ENCODE measurements at regions not wholly inside any gene's neighbourhood (a gene's known extent, or its start where the extent isn't known, plus 50 kb on each side); places are given as distances from the start of the nearest gene placed in this dataset.

- DNase-seq, result no peak
Measured at GRCh38 chr7:156148547-156148946, 336.3 kb upstream of the SHH start.

DNA sequence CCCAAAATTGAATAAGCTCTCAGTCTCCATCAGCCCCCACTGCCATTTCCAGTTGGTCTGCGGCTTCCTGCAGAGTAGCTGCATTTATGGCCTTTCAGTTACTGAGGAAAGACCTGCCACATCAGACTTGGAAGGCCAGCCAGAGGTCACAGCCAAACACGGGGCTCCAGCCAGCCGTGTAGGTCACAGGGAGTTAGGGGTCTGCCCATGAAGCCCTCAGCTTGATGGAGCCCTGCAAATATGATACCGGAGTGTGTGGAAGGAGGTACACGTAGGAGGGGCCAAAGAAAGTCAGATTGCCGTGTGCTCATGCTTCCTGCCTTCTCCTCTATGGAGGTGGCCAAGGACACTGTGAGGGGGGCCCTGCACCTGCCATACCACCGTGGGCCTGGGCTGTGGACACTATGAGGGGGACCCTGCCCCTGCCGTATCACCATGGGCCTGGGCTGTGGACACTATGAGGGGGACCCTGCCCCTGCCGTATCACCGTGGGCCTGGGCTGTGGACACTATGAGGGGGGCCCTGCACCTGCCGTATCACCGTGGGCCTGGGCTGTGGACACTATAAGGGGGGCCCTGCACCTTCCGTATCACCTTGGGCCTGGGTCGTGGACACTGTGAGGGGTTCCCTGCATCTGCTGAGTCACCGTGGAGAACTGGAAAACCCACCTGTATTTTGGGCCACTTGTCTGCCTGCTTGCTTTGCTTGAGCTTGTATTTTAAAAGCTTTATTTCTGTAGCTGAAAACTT lies 335.7 kb upstream of the SHH start:
- DNase-seq, result no peak

DNA sequence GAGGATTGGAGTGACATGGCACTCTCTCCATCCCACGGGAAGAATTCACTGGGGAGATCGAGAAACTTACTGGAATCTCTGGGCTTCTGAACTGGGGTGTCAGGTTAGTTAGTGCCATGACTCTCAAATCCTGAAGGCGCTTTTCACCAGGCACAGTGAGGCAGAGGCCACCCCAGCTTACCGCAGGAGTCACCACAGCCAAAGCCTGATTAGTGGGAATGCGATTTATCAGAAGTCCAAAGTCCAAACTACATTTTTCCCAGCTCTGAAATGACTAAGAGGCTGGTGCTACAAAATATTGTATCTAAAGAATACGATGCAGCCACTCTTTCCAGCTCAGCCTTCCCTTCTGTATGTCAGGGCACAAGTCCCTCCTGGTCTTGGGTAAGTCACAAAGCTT lies 334.8 kb upstream of the SHH start:
- DNase-seq, result no peak

- DNase-seq, result no peak
Measured at GRCh38 chr7:156145996-156146395, 333.7 kb upstream of the SHH start.

- no peak for DNase-seq
Measured at GRCh38 chr7:156145184-156145583, 332.9 kb upstream of the SHH start.

- no peak for DNase-seq
Measured at GRCh38 chr7:156143683-156144082, 331.4 kb upstream of the SHH start.

DNA sequence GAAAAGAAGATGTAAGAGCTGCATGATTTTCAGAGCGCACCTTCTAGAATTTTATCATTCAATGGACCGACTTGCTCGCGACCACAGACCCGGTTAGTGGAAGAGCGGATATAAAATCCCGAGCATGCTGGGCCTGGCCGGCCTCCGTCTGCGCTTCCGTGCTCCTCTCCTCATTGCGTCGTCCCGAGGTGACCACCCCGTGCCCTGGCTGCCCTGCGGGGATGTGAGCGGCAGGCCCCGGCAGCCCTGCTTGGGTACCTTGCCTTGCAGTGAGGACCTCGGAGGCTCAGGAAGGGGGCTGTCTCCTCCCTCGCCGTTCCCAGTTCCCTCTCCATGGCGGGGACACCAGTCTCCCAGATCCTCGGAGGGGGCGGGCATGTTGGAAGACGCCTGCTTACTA lies 330.9 kb upstream of the SHH start:
- DNase-seq, result no peak

- no peak for DNase-seq
Measured at GRCh38 chr7:156141941-156142340, 329.7 kb upstream of the SHH start.

DNA sequence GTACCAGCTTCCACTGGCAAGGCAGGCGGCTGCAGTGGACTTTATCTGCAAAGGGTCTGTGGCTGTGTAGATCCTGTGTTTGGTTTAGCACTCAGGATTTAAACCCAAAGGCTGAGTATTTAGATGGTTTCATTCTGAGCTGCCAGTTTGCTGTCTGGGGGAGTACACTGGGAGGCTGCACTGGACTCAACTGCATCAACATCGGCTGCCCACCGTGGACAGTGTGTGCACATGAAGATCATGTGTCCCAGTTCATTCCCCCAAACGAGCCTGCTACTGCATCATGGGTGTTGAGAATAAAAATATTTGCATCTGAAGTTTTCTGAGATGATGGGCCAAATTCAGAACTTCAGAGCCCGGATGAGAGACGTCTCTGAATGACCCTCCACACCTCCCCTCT lies 328.6 kb upstream of the SHH start:
- DNase-seq, result no peak

DNA sequence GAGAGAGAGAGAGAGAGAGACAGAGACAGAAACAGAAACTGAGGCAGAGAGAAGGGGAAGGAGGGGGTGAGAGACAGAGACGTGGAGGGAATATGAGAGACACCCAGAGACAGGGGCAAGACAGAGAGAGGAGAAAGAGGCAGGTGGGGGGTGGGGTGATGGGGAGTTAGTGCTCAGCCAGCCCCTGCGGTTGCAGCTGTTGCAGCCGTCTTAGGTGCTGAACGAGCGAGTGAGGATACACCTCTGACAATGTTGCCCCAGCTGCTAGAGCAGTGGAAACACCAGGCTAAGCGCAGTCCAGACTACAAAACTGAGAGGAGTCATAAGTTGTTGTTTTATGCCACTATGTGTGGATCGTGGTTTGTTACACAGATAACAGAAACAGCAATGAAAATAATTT lies 328.2 kb upstream of the SHH start:
- DNase-seq, result no peak

- no peak for DNase-seq
Measured at GRCh38 chr7:156139633-156140032, 327.4 kb upstream of the SHH start.

GRCh38 chr7:156139112-156139511 lies 326.8 kb upstream of the SHH start:
- no peak for DNase-seq

DNA sequence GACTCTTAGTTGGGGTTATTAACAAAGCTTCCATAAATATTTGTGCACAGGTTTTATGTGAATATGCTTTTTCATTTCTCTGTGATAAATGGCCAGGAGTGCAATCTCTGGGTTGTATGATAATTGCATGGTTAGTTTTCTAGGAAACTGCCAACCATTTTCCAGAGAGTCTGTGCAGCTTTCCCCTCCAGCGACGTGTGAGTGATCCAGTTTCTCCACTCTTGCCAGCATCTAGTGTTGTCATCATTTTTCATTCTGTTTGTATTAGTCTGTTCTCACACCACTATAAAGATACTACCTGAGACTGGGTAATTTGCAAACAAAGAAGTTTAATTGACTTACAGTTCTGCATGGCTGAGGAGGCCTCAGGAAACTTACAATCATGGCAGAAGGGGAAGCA lies 319.6 kb upstream of the SHH start:
- DNase-seq, result no peak

DNA sequence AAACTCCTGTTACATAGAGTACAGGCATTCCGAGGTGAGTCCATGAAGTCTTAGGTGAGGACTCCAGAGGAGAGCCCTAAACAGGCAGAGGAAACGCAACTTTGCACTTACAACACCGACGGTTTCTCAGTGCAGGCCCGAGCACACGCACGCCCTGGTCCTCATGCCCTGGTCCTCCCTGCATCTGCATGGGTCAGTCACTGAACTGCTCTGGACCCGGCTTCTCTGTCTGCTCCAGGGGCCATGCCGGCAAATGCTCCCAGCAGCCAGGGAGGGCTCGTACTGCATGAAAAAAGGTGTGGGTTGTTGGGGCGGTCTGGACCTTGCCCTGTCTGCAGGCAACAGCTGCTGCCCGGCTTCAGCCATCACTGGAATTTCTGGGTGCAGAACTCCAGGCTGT lies 317.3 kb upstream of the SHH start:
- no peak for DNase-seq

- no peak for DNase-seq
Measured at GRCh38 chr7:156128496-156128895, 316.2 kb upstream of the SHH start.

DNA sequence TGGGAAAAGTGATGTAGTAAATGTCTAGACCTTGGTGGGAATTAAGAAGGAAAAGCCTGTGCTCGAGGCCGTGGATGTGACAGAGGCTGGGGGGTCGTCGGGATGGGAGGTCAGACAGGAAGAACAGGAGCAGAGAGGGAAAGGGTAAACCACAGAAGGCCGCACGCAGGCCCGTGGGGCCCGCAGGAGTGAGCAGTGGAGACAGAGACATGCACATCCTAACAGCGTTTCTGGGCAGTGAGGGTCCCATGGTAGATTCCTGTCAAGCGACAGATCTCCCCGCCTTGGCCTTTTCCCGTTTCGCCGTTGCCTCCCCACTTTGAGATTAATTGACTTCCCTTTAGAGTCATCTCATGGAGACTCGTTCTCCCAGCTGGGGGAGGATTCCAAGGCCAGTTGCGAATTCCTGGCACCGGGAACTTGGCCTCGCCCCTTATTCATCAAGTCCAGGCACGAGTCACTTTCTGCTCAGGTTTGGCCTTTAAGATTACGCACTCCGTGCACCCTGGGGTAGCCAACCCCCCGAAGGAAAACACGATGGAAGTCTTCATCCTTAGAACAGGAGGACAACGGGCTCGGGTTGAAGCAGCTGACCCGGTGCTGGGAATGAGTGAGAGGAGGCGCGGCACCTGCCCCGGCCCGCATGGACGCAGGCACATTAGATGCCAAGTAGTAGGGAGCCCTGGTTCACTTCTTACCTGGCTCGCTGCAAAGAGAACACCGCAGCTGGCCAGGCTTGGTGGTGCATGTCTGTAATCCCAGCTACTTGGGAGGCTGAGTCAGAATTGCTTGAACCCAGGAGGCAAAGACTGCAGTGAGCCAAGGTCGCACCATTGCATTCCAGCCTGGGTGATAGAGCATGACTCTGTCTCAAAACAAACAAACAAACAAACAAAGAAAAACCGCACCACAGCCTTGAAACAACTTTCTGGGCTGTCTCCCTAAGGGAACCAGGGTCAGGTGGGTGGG lies 315.2 kb upstream of the SHH start:
- no peak for DNase-seq

DNA sequence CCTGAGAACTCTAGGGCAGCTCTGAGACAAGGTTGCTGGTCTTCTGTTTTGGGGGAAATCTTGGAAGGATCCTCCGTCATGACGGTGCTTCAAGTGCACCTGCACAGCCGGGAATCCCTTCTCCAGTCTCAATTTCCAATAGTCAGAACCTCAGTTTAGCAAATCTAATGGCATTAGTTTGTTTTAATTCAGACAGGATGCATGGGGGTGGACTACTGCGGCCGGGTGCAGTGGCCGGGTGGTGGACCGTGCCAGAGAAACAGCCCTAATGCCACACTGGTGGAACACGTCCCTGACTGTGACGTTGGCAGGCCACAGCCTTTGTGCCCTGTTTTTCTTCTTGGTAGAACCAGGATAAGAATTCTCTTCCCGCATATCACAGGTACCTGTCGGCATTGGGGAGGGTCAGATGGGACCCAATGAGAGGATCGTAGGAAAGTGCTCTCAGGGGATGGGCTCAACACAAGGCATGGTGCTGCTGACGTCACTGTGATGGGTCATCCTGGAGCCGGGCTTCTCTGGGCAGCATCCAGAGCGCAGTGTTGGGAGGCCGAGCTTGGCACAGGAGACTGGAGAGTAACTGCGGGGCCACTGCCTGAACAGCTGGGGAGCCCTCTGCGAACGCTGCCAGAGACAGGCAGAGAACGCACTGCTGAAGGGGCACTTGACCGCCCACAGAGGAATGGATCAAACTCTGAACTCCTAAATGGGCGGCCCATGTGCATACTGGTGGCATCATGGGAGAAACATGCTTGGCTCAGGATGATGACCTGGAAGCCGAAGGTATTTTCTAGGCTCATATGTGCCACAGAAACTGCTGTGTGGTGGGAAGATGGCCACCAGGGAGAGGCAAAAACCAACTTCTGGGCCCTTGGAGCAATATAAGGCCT lies 313.8 kb upstream of the SHH start:
- no peak for DNase-seq

DNA sequence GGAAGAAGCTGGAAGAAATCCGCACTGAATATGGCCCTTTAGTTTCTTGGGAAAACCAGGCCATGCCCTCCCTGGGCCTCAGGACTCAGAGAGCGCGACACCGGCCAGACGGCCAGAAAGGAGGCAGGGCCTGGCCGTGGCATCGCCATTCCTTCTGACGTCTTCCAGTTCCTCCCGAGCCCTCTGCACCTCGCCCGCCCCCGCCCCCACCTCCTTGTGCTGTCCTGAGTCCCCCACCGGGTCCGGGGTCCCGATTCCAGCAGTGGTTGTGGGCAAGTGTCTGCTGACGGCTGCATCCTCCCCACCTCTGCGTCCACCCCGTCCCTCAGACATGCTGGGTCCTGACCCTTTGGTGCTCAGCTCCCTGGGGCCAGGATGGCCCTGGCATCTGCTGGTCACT lies 312.1 kb upstream of the SHH start:
- no peak for DNase-seq

- no peak for DNase-seq
Measured at GRCh38 chr7:156123362-156123761, 311.1 kb upstream of the SHH start.

- no peak for DNase-seq
Measured at GRCh38 chr7:156122752-156123354, 310.6 kb upstream of the SHH start.

- no peak for DNase-seq
Measured at GRCh38 chr7:156121956-156122355, 309.7 kb upstream of the SHH start.

GRCh38 chr7:156121434-156121833 lies 309.2 kb upstream of the SHH start:
- no peak for DNase-seq

DNA sequence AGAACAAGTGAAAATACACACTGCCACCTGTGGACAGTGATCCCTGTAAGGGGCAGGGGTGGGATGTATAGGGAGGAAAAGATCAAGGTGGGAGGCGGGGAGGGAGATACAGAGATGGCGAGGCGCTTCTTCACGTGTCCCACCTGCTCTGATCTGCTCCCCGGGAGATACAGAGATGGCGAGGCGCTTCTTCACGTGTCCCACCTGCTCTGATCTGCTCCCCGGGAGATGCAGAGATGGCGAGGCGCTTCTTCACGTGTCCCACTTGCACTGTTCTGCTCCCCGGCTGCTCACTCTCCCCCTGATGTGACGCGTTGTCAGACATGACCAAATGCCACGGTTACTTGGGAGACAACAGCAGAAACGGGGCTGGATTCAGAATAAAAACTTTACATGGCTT lies 308.3 kb upstream of the SHH start:
- DNase-seq, result no peak
